Upper lobe of right lung (tissue), 1 donor: ENCODE measurements at regions not wholly inside any gene's neighbourhood (a gene's known extent, or its start where the extent isn't known, plus 50 kb on each side); places are given as distances from the start of the nearest gene placed in this dataset.

Experiments used
- ATAC-seq: fragments of 200-7000 bp; cut with Tn5 transposase; one replicate; pipeline ENCODE4 v1.9.1; 2020; ENCODE audit warnings: mild to moderate bottlenecking, moderate library complexity
- DNase-seq: peaks from one replicate; pipeline ENCODE4 v3.0.0-alpha.2; 2020
- H3K27ac ChIP-seq: fragments of 200-600 bp; one replicate; pipeline ENCODE4 v1.8.0; 2022
- H3K27me3 ChIP-seq: fragments of 200-600 bp; one replicate; pipeline ENCODE4 v1.8.0; 2022; ENCODE audit warnings: mild to moderate bottlenecking
- H3K36me3 ChIP-seq: fragments of 200-600 bp; one replicate; pipeline ENCODE4 v1.8.0; 2022
- H3K4me1 ChIP-seq: fragments of 200-600 bp; one replicate; pipeline ENCODE4 v1.8.0; 2022
- H3K4me3 ChIP-seq: fragments of 200-600 bp; one replicate; pipeline ENCODE4 v1.8.0; 2022; ENCODE audit warnings: mild to moderate bottlenecking
- H3K9me3 ChIP-seq: fragments of 200-600 bp; one replicate; pipeline ENCODE4 v1.8.0; 2022
- CTCF ChIP-seq: fragments of 200-600 bp; IDR thresholded peaks from one replicate; pipeline ENCODE4 v1.8.0; 2022; ENCODE audit warnings: antibody characterized with exemption
- intact Hi-C: fragments of 100-400 bp; cut with DNase I; formaldehyde crosslinking; loops from one replicate; pipeline ENCODE4 v1.11.0; 2022
- donor health status: DM: no; HTN: yes; CAD: no; lungs with severe emphysema.

- no peak overlapping the region for H3K4me3 ChIP-seq
- ATAC-seq: no peak
- no peak for TF ChIP-seq CTCF
- H3K36me3 ChIP-seq: no peaks in the 10 kb centered on the region
- no peak overlapping the region for H3K27ac ChIP-seq
- H3K27me3 ChIP-seq: no peaks in the 10 kb centered on the region
- no peaks in the 10 kb centered on the region for H3K9me3 ChIP-seq
- intact Hi-C loops: no loop called here
- no peak for DNase-seq
- no peaks in the 10 kb centered on the region for H3K4me1 ChIP-seq
Measured at GRCh38 chr20:24751551-24751950, 197.5 kb upstream of the CST7 start.

GRCh38 chr20:24752612-24753011 is 196.5 kb upstream of the CST7 start:
- H3K36me3 ChIP-seq: no peaks in the 10 kb centered on the region
- intact Hi-C loops: no loop called here
- no peaks in the 10 kb centered on the region for H3K27me3 ChIP-seq
- H3K4me3 ChIP-seq: no peak overlapping the region
- no peak overlapping the region for H3K27ac ChIP-seq
- no peaks in the 10 kb centered on the region for H3K9me3 ChIP-seq
- H3K4me1 ChIP-seq: no peaks in the 10 kb centered on the region
- no peak for TF ChIP-seq CTCF
- DNase-seq (no peak), ATAC-seq (no peak)

GRCh38 chr20:24753130-24753529 is 195.9 kb upstream of the CST7 start:
- H3K36me3 ChIP-seq: no peaks in the 10 kb centered on the region
- intact Hi-C loops: no loop called here
- ATAC-seq: no peak
- H3K4me1 ChIP-seq: no peaks in the 10 kb centered on the region
- no peak overlapping the region for H3K4me3 ChIP-seq
- H3K27ac ChIP-seq: no peak overlapping the region
- DNase-seq: no peak
- TF ChIP-seq CTCF: no peak
- H3K27me3 ChIP-seq: no peaks in the 10 kb centered on the region
- H3K9me3 ChIP-seq: no peaks in the 10 kb centered on the region

- intact Hi-C loops: no loop called here
- no peak for ATAC-seq
Measured at GRCh38 chr20:24754691-24755090, 194.4 kb upstream of the CST7 start.

GRCh38 chr20:24755411-24755922 is 193.6 kb upstream of the CST7 start:
- Histone ChIP-seq H3K4me3 (no peak overlapping the region), H3K4me1 (no peaks in the 10 kb centered on the region), H3K36me3 (no peaks in the 10 kb centered on the region), H3K9me3 (peaks cover 1% of the 10 kb centered on the region), H3K27me3 (no peaks in the 10 kb centered on the region), H3K27ac (no peak overlapping the region)
- DNase-seq: no peak
- no peak for TF ChIP-seq CTCF
- intact Hi-C loops: no loop called here
- peak; percentile 87 for ATAC-seq

More at GRCh38 chr20:24754691-24755090, 194.4 kb upstream of the CST7 start:
- Histone ChIP-seq H3K4me1 (no peaks in the 10 kb centered on the region), H3K36me3 (no peaks in the 10 kb centered on the region), H3K27me3 (no peaks in the 10 kb centered on the region), H3K9me3 (no peaks in the 10 kb centered on the region), H3K27ac (no peak overlapping the region), H3K4me3 (no peak overlapping the region)
- no peak for DNase-seq
- TF ChIP-seq CTCF: no peak
